ENCODE measurements at regions not wholly inside any gene's neighbourhood (a gene's known extent, or its start where the extent isn't known, plus 50 kb on each side); places are given as distances from the start of the nearest gene placed in this dataset.
"Not testable (repeated sequence)": the region's sequence is repeated elsewhere in the genome, so short reads cannot be mapped to it uniquely, and the experiment has no call there.

DNA sequence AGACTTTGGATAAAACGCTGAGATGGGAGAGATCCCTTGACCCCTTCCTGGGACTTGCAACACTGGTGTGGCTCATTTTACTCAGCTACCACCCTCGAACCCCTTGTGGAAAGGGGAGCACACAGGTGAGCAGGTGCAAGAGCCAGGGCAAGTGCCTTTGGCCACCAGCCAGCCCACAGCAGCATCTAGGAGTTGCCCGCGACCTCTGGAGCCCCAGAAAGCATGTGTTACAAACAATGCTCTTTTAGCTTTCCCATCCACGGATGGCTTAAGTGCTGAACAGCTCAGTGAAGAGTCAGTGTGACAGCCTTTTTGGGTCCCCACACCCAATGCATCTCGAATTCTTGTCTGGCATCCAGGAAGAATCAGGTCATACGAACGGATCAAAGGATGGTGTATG lies 197.8 kb downstream of the MEMO1 start:
- DNase-seq (ENCODE audit: low spot score) = no peak

DNA sequence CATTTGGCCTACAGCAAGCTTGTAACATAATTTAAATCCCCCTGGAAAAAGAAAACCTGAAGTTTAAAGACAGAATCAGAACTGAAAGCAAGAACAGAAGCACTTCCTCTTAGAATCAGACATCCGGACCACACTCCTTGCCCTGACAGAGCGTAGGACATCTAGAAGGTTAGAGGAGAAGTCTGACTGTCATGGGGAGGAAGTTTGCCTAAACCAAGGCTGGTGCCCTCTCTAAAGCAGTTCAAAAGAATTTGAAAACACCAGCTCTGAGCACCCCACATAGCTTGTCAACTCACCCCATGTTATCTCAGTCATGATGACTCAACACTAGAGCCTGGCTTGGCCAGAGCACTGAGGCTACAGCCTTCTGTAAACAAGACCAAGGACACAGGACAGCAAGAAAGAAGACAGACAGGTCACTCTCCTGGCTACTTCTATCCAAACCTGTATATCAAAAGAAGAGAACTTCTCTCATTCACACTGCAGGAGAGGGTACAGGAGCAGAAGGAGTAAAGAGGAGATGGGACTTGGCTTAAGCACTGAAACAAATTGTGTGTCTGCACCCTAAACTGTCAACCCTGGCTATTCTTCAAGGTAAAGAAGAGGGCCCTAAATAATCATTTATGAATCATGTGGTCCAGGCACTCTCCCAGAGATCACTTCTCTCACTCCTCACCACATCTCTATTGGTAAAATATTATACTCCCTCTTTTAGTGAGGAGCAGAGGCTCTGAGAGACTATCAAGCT lies 198.6 kb downstream of the MEMO1 start:
- DNase-seq (ENCODE audit: low spot score) = peak; percentile 63

DNA sequence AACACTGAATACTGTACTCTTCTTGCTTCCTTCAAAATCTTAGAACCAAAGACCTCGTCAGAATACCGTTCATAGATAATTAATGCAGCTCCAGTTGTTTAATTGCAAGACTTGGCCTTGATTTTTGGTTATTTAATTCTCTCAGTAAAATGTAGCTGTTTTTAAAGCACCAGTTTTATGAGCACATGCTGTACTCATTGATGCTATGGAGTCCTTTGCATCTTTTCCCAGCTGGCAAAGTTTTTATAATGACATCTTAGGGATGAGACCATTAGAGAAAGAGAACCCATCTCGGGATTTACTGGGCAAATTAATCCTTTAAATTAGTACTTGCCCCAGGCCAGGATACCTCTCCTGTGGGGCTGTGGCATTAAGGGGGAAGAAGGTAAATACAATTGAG lies 199.3 kb downstream of the MEMO1 start:
- DNase-seq (ENCODE audit: low spot score) = no peak

DNA sequence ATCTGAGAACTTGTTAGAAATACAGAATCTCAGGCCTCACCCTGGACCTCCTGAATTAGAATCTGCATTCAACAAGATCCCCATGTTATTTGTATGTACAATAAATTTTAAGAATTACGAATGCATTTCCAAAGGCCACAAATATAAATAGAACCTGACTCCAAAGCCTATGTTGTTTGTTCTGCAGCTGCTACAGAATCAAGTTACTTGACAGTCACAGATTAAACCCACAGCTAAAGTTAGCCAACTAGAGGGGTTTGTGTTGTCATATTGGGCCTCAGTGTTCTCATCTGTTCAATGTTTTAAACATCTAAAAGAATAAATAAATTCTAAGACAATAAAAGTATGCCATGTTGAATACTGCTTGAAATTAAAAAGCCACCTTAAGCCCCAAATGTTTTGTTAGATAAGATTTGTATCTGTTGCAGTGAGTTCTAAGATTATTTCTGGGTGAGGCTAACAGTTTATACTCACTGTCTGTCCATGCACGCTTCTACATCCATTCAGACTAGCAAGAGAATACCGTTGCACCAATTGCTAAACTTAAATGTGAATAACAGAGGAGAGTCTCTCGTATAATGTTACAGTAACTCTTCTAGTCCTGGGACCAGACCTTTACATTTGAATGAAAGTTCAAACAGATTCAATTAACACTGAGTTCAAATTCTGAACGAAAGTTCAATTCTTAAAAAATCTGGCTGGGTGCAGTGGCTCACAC lies 200.4 kb downstream of the MEMO1 start:
- DNase-seq (ENCODE audit: low spot score) = no peak

DNA sequence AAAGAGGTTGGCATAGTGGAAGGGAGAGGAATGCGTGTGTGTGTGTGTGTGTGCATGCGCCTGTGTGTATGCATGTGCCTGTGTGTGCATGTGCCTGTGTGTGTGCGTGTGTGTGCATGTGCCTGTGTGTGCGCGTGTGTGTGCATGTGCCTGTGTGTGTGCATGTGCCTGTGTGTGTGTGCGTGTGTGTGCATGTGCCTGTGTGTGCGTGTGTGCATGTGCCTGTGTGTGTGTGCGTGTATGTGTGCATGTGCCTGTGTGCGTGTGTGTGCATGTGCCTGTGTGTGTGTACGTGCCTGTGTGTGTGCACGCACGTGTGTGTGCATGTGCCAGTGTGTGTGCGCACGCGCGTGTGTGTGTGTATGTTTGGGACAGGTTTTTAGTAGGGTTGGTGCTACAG lies 205.1 kb downstream of the MEMO1 start:
- no peak for DNase-seq (ENCODE audit: low spot score)

DNA sequence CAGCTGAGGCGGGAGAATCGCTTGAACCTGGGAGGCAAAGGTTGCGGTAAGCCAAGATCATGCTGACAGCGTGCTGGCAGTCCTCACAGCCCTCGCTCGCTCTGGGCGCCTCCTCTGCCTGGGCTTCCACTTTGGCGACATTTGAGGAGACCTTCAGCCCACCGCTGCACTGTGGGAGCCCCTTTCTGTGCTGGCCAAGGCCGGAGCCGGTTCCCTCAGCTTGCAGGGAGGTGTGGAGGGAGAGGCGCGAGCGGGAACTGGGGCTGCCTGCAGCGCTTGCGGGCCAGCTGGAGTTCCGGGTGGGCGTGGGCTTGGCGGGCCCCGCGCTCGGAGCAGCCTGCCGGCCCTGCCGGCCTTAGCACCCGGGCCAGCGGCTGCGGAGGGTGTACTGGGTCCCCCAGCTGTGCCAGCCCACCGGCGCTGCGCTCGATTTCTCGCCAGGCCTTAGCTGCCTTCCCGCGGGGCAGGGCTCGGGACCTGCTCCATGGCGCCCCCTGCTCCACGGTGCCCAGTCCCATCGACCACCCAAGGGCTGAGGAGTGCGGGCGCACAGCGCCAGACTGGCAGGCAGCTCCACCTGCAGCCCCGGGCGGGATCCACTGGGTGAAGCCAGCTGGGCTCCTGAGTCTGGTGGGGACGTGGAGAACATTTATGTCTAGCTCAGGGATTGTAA lies 207.2 kb downstream of the MEMO1 start:
- DNase-seq (ENCODE audit: low spot score) = not testable (repeated sequence)

DNA sequence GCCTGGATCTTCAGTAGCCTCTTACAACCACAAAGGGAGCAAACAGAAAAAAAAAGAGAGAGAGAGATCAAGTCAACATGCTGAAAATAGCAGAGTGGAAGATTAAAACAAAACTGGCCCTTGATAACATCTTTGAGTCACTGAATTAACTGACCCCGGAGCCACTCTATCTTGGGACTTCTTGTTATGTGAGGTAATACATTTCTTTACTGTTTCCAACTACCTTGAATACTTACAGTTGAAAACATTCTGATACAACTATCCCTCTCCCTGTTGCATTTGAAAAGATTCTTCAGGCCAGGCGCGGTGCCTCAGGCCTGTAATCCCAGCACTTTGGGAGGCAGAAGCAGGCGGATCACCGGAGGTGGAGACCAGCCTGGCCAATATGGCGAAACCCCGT lies 208.1 kb downstream of the MEMO1 start:
- DNase-seq (ENCODE audit: low spot score) = no peak

DNA sequence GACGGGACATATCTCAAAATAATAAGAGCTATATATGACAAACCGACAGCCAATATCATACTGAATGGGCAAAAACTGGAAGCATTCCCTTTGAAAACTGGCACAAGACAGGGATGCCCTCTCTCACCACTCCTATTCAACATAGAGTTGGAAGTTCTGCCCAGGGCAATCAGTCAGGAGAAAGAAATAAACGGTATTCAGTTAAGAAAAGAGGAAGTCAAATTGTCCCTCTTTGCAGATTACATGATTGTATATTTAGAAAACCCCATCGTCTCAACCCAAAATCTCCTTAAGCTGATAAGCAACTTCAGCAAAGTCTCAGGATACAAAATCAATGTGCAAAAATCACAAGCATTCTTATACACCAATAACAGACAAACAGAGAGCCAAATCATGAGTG lies 211.5 kb downstream of the MEMO1 start:
- DNase-seq (ENCODE audit: low spot score) = not testable (repeated sequence)

DNA sequence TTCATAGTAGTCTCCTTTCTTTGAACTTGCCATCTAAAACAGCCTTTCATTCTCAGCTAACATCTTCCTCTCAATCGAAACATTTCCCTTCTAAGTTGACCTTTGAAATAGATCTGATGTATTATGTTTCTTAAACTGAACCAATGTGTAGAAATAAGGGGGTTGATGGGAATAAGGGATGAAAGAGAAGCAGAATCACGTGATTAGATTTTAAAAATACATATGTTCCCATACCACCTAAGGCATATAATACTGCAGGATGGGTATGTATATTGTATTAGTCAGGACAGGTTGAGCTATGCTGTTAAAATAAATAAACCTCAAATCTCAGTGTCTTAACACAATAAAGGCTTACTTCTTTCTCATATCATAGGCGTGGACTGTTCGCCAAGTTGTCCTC lies 207.5 kb upstream of the SRD5A2 start:
- no peak for DNase-seq (ENCODE audit: low spot score)

DNA sequence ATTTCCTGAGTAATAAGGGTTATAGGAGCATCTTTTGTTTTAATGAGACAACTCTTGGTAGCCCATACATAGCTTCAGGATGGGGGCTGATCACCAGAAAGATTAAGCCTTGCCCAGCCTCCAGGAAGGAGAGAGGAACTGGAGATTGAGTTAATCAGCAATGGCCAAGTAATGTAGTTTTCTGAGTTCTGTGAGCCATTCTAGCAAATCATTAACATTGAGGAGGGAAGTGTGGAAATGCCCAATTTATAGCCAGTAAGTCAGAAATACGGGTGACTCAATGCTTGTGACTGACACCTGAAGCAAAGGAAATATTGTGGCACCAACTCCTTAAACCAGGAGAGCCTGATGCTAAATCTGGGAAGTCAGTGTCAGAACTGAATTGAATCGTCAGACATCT lies 205.1 kb upstream of the SRD5A2 start:
- no peak for DNase-seq (ENCODE audit: low spot score)

DNA sequence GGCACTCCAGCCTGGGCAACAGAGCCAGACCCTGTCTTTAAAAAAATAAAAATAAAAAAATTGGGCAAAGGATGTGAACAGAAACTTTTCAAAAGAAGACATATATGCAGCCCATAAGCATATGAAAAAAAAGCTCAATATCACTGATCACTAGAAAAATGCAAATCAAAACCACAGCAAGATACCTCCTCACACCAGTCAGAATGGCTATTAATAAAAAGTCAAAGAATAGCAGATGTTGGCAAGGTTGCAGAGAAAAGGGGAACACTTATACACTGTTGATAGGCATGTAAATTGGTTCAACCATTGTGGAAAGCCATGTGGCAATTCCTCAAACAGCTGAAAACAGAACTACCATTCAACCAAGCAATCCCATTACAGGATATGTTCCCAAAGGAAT lies 204.1 kb upstream of the SRD5A2 start:
- DNase-seq (ENCODE audit: low spot score) = no peak

DNA sequence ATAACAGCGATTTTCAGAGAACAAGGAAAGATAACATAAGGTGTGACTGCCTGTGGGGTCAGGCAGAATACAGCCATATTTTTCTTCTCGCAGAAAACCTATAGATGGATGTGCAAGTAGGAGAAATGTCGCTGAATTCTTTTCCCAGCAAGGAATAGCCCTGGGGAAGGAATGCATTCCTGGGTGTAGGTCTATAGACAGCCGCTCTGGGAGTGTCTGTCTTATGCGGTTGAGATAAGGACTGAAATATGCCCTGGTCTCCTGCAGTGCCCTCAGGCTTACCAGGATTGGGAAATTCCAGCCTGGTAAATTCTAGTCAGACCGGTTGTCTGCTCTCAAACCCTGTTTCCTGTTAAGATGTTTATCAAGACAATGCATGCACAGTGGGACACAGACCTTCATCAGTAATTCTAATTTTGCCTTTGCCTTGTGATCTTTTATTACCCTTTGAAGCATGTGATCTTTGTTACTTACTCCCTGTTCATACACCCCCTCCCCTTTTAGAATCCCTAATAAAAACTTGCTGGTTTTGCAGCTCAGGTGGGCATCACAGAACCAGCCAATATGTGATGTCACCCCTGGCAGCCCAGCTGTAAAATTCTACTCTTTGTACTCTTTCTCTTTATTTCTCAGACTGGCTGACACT lies 202.8 kb upstream of the SRD5A2 start:
- DNase-seq (ENCODE audit: low spot score) = not testable (repeated sequence)

DNA sequence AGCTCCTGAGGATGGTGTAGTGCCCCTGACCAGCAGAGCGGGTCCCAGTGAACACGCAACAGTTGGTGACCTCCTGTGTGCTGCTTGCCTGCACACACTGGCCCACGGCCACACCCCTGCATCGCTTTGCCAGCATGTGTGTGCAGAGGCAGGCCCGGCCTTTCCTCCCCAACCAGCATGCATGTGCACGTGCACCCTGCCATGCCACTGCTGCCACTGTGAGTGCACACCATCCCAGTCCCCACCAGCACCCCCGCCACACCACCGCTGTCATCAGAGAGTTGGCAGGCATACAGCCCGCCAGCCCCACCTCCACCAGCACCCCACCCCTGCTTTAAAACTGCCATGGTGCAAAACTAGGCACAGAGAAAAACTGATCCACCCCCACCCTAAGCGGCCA lies 197.4 kb upstream of the SRD5A2 start:
- no peak for DNase-seq (ENCODE audit: low spot score)

DNA sequence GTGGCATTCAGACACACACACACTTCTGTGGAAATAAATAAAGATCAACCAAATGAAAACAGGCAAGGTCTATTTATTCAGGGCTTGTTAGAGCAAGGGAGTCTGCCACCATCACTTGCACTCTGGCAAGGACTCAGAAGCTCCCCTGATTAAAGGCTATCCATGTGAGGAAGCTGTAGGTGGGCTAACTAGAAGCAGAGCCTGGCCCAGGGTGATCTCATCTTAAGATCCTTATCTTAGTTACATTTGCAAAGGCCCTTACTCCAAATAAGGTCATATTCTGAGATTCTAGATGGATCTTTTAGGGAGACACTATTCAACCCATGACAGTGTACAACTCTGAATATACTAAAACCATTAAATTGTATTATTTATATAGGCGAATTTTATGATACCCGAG lies 190.0 kb upstream of the SRD5A2 start:
- DNase-seq (ENCODE audit: low spot score) = no peak

DNA sequence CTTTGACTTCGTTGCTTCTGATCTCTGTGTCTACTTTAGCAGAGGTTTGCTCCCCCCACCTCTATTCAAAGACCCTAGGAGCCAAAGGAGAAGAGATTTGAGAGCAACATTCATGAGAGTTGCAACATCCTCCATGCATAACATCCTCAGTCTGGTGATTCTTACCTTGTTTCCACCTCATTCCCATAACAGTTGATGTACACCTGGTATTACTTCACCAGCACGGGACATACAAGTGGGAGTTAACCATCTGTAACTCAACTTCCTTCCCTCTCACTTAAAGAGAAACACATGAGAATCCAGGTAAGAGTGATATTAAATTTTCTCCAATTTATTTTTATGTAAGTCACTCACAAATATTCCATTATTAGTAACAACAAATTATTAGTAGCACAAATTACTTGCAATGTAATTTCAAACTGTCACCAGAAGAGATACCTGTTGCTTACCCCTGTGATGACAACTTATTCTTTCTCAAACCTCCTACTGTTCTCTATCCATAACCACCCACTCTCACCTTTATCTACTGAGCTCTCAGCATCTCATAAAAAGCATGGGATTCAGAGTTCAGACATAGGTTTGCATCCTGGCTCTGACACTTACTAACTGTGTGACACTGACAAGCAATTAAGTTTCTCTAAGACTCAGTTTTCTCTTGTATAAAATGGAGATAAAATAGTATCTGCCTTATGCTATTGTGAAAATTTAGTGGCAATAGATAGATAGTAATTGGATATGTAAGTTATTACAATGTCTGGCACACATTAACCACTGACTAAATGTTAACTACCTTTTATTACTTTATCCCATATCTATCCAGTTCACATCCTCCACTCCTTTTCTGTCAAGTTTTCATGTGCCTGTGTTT lies 184.6 kb upstream of the SRD5A2 start:
- DNase-seq (ENCODE audit: low spot score) = no peak

DNA sequence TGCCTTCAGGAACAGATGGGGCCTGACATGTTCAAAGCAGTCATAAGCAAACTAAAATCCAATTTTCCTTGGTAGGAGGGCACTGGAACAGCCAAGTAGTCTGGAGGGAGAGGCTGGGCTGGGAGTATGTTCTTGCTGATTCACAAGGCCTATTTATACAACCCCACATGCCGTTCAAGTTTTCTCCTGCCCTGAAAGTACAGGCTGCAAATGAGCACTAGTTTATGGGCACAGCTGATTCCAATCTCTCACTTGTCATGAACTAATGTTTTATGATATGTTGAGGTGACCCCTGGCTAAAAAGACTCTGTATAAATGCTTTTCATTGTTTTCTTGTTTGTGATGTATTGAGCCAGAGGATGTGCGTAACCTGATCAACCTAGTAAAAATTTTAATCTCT lies 183.4 kb upstream of the SRD5A2 start:
- no peak for DNase-seq (ENCODE audit: low spot score)

DNA sequence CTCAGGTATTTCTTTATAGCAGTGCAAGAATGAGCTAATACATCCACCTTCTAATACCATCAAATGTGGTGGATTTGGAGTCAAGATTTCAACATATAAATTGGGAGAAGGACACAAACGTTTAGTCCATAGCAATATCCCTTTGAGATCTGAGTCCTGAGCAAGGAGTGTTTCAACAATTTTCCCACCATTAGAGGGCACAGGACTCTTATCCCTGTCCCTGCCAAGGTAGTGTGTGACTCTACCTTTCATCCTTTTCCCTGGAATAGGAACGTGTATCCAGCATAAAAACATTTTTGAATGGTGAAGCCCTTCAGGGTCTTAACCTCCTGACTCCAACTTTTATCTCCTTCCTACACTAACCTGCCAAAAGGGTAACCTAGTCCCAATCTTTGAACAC lies 181.3 kb upstream of the SRD5A2 start:
- no peak for DNase-seq (ENCODE audit: low spot score)

DNA sequence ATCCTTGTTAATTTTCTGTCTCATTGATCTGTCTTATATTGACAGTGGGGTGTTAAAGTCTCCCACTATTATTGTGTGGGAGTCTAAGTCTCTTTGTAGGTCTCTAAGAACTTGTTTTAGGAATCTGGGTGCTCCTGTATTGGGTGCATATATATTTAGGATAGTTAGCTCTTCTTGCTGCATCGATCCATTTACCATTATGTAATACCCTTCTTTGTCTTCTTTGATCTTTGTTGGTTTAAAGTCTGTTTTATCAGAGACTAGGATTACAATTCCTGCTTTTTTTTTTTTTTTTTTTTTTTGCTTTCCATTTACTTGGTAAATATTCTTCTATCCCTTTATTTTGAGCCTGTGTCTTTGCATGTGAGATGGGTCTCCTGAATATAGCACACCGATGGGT lies 176.6 kb upstream of the SRD5A2 start:
- DNase-seq (ENCODE audit: low spot score) = not testable (repeated sequence)

DNA sequence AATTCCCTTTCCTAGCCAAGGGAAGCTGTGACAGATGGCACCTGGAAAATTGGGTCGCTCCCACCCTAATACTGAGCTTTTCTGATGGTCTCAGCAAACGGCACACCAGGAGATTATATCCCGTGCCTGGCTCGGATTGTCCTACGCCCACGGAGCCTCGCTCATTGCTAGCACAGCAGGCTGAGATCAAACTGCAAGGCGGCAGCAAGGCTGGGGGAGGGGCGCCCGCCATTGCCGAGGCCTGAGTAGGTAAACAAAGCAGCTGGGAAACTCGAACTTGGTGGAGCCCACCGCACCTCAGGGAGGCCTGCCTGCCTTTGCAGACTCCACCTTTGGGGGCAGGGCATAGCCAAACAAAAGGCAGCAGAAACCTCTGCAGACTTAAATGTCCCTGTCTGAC lies 168.0 kb upstream of the SRD5A2 start:
- DNase-seq (ENCODE audit: low spot score) = not testable (repeated sequence)

DNA sequence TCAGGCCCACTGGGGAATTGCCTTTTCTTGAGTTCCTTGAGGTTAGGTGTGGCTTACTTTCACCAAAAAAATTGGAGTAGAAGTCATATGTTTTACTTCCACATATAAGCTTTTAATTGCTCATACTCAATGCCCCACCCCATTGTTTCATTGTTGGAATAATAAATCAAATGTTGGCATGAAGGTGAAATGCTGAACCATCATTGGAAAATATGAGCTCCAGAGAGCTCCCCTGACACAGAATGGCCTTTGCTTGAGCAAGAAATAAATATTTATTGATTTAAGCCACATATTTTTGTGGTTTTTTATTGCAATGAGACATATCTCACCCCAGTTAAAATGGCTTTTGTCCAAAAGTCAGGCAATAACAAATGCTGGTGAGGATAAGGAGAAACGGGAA lies 167.3 kb upstream of the SRD5A2 start:
- no peak for DNase-seq (ENCODE audit: low spot score)

DNA sequence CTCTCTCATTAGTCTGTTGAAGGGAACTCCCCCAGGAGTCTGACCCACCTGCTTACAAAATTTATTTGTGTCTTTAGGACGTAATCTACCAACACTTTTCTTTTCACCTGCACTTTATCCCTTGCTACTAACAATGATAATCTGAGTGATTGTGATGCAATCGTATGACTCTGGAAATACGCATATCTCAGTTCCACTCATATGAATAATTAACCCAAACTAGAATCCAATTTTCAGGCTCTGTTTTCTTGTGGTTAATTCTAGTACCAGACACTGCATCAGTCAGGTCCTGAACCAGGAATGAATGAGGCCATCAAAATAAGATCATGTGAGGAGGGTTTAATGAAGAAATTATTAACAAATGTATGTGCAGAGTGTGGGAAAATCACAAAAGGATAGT lies 158.4 kb upstream of the SRD5A2 start:
- DNase-seq (ENCODE audit: low spot score) = no peak

Data from germinal center (tissue), 1 donor.